ENCODE measurements at regions not wholly inside any gene's neighbourhood (a gene's known extent, or its start where the extent isn't known, plus 50 kb on each side); places are given as distances from the start of the nearest gene placed in this dataset.

- no peak overlapping the region for H3K27ac ChIP-seq
- ChIA-PET POLR2A (ENCODE audit: low non-redundant PET) (no interaction called here), CTCF (interaction anchor here (0.7 kb wide), 1 partner anchor 37 kb away, joined by 3 read pairs; no protein-coding TSS in a partner anchor)
- no peak for DNase-seq (ENCODE audit: low spot score)
- no peak for TF ChIP-seq CTCF (conservative IDR thresholded peaks at IDR 0.05; ENCODE audit: low read depth)
These were observed 336.0 kb downstream of the VGLL3 start for GRCh38 chr3:86654806-86655460.

- ChIA-PET CTCF (interaction anchor here (0.7 kb wide), 1 partner anchor 1184 kb away, joined by 3 read pairs; no protein-coding TSS in a partner anchor), POLR2A (ENCODE audit: low non-redundant PET) (no interaction called here)
- no peak for TF ChIP-seq CTCF (conservative IDR thresholded peaks at IDR 0.05; ENCODE audit: low read depth)
- DNase-seq (ENCODE audit: low spot score) = no peak
- no peak overlapping the region for H3K27ac ChIP-seq
These were observed 337.2 kb downstream of the VGLL3 start for GRCh38 chr3:86653661-86654205.

GRCh38 chr3:86648087-86648486 is 342.9 kb downstream of the VGLL3 start:
- TF ChIP-seq CTCF (conservative IDR thresholded peaks at IDR 0.05; ENCODE audit: low read depth) = no peak
- no peak overlapping the region for H3K27ac ChIP-seq
- CTCF ChIA-PET = no interaction called here
- DNase-seq (ENCODE audit: low spot score) = no peak
- POLR2A ChIA-PET (ENCODE audit: low non-redundant PET) = no interaction called here

- TF ChIP-seq CTCF (conservative IDR thresholded peaks at IDR 0.05; ENCODE audit: low read depth) = no peak
- DNase-seq (ENCODE audit: low spot score) = no peak
- ChIA-PET CTCF (no interaction called here), POLR2A (ENCODE audit: low non-redundant PET) (no interaction called here)
- no peak overlapping the region for H3K27ac ChIP-seq
These were observed 345.2 kb downstream of the VGLL3 start for GRCh38 chr3:86645756-86646155.

GRCh38 chr3:86634361-86634760 is 356.6 kb downstream of the VGLL3 start:
- DNase-seq (ENCODE audit: low spot score) = no peak
- ChIA-PET POLR2A (ENCODE audit: low non-redundant PET) (no interaction called here), CTCF (interaction anchor here (0.5 kb wide), 1 partner anchor 356 kb away, joined by 5 read pairs; no protein-coding TSS in a partner anchor)
- no peak for TF ChIP-seq CTCF (conservative IDR thresholded peaks at IDR 0.05; ENCODE audit: low read depth)
- H3K27ac ChIP-seq = no peak overlapping the region

- no peak for TF ChIP-seq CTCF (conservative IDR thresholded peaks at IDR 0.05; ENCODE audit: low read depth)
- DNase-seq (ENCODE audit: low spot score) = no peak
- ChIA-PET CTCF (no interaction called here), POLR2A (ENCODE audit: low non-redundant PET) (no interaction called here)
- H3K27ac ChIP-seq = no peak overlapping the region
These were observed 361.4 kb downstream of the VGLL3 start for GRCh38 chr3:86629511-86629910.

Data from RWPE1 (cell line).